Spleen (tissue), 11 donors: ENCODE measurements at regions not wholly inside any gene's neighbourhood (a gene's known extent, or its start where the extent isn't known, plus 50 kb on each side); places are given as distances from the start of the nearest gene placed in this dataset.

ENCODE experiments used
- DNase-seq: peaks from one replicate; pipeline ENCODE4 v3.0.0-alpha.2; 2020
- H3K27ac ChIP-seq, 8 donors: fragments of 200-600 bp; sonication (generic) in 7 of 8; 1 replicate in 4 of 8; 2 replicates in 4 of 8; pipeline versions ENCODE4 v1.5.0 to v1.8.0; 2016 to 2021; ENCODE audit warnings: inconsistent platforms in 4 of 8, mild to moderate bottlenecking in 4 of 8, moderate library complexity in 1 of 8
- H3K27me3 ChIP-seq, 7 donors: fragments of 200-600 bp; sonication (generic) in 6 of 7; replicated peaks in 1 of 7; 1 replicate in 4 of 7; 2 replicates in 3 of 7; pipeline versions ENCODE4 v1.5.0 to v1.8.0; 2016 to 2021; ENCODE audit warnings: inconsistent platforms in 3 of 7, mild to moderate bottlenecking in 1 of 7
- H3K36me3 ChIP-seq, 6 donors: fragments of 200-600 bp; sonication (generic) in 5 of 6; 1 replicate in 4 of 6; 2 replicates in 2 of 6; pipeline versions ENCODE4 v1.5.0 to v1.8.0; 2016 to 2021; ENCODE audit warnings: inconsistent platforms in 2 of 6
- H3K4me1 ChIP-seq, 6 donors: fragments of 200-600 bp; sonication (generic) in 5 of 6; 1 replicate in 3 of 6; 2 replicates in 3 of 6; pipeline versions ENCODE4 v1.5.0 to v1.8.0; 2016 to 2021; ENCODE audit warnings: inconsistent platforms in 3 of 6
- H3K4me3 ChIP-seq, 8 donors: fragments of 200-600 bp; sonication (generic) in 7 of 8; 1 replicate in 4 of 8; 2 replicates in 4 of 8; pipeline versions ENCODE4 v1.5.0 to v1.8.0; 2016 to 2021; ENCODE audit warnings: inconsistent platforms in 4 of 8, mild to moderate bottlenecking in 4 of 8, moderate library complexity in 2 of 8
- H3K9me3 ChIP-seq, 8 donors: fragments of 200-600 bp; sonication (generic) in 7 of 8; 1 replicate in 4 of 8; 2 replicates in 4 of 8; pipeline versions ENCODE4 v1.5.0 to v1.8.0; 2016 to 2021; ENCODE audit warnings: inconsistent platforms in 4 of 8
- POLR2A ChIP-seq, 3 donors: fragments of 450-650 bp; IDR thresholded peaks; one replicate each; pipeline ENCODE4 v1.5.1; 2017; ENCODE audit warnings: antibody characterized with exemption in 3 of 3, mild to moderate bottlenecking in 1 of 3
- POLR2AphosphoS5 ChIP-seq, 3 donors: sonication (generic); formaldehyde crosslinking; IDR thresholded peaks; one replicate each; pipeline ENCODE4 v1.5.1; 2017; ENCODE audit warnings: antibody characterized with exemption in 3 of 3
- WGBS, 5 donors: extraction: QIAGEN DNeasy Blood & Tissue Kit in 3 of 5; methylation state at CpG; one replicate each; pipeline versions ENCODE4 v1.1.5 to v1.1.7; 2013 to 2018; 5-methylcytosine and 5-hydroxymethylcytosine counted together
- intact Hi-C: fragments of 100-400 bp; cut with DNase I; formaldehyde crosslinking; loops from one replicate; pipeline ENCODE4 v1.15.0; 2023; ENCODE audit warnings: low total_unique reads
- TF ChIP-seq, protein P1 (sequence below), 11 experiments: fragments of 200-600 bp in 7 of 11; fragments of 450-650 bp in 4 of 11; sonication (generic) in 4 of 11; IDR thresholded peaks in 8 of 11; conservative IDR thresholded peaks in 3 of 11; 1 replicate in 7 of 11; 2 replicates in 4 of 11; pipeline versions ENCODE4 v1.4.0 to v1.8.0; 2016 to 2021; ENCODE audit warnings: antibody characterized with exemption in 11 of 11, inconsistent platforms in 4 of 11, mild to moderate bottlenecking in 1 of 11
- donor health status: healthy with polysubstance abuse.
- donor health status: DM: no; HTN: no; CAD: no; lungs with moderate emphysema.
- donor health status: DM: no; HTN: no; CAD: no.
- donor health status: Bipolar disorder and iron deficiency.
- donor health status: healthy.
- donor health status: DM: no; HTN: no; CAD: no.
- donor health status: DM: yes; HTN: yes; CAD: no.

DNA sequence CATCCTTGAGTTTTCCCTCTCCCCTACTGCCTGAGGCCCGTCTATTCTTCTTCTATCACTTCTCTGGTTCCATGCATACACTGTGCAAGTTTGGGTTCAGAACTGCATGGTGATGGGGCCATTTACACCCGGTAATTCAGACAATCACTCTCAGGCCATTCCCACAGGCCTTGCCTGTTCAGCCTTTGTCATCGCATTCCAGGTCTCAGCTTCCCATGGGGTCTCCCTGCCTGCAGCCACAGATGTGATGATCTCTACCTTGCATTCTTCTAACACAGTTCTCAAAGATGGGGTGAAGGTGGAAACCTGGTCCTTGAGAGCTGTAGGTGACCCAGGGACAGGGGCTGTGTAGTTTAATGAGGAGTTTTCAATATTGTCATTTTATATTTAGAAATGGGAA lies 209.2 kb upstream of the TOPAZ1 start:
- peaks cover 0 to 15% (median 0%) of the 10 kb centered on the region in 7 donors for H3K27me3 ChIP-seq
- no peaks in the 10 kb centered on the region for H3K36me3 ChIP-seq
- no peaks in the 10 kb centered on the region for H3K9me3 ChIP-seq
- TF ChIP-seq, protein P1, sequence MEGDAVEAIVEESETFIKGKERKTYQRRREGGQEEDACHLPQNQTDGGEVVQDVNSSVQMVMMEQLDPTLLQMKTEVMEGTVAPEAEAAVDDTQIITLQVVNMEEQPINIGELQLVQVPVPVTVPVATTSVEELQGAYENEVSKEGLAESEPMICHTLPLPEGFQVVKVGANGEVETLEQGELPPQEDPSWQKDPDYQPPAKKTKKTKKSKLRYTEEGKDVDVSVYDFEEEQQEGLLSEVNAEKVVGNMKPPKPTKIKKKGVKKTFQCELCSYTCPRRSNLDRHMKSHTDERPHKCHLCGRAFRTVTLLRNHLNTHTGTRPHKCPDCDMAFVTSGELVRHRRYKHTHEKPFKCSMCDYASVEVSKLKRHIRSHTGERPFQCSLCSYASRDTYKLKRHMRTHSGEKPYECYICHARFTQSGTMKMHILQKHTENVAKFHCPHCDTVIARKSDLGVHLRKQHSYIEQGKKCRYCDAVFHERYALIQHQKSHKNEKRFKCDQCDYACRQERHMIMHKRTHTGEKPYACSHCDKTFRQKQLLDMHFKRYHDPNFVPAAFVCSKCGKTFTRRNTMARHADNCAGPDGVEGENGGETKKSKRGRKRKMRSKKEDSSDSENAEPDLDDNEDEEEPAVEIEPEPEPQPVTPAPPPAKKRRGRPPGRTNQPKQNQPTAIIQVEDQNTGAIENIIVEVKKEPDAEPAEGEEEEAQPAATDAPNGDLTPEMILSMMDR (IDR thresholded peaks at IDR 0.05 in 8 of 11, conservative IDR thresholded peaks at IDR 0.05 in 3 of 11) = no peak
- TF ChIP-seq POLR2A (IDR thresholded peaks at IDR 0.05) (no peak), POLR2AphosphoS5 (IDR thresholded peaks at IDR 0.05) (no peak)
- DNase-seq = no peak
- intact Hi-C loops = no loop called here
- H3K4me3 ChIP-seq = no peak overlapping the region
- H3K27ac ChIP-seq = no peak overlapping the region
- 73 to 87% (median 83%) methylated on average over 3 of the region's 3 CpGs for WGBS, 5 donors
- no peaks in the 10 kb centered on the region for H3K4me1 ChIP-seq

DNA sequence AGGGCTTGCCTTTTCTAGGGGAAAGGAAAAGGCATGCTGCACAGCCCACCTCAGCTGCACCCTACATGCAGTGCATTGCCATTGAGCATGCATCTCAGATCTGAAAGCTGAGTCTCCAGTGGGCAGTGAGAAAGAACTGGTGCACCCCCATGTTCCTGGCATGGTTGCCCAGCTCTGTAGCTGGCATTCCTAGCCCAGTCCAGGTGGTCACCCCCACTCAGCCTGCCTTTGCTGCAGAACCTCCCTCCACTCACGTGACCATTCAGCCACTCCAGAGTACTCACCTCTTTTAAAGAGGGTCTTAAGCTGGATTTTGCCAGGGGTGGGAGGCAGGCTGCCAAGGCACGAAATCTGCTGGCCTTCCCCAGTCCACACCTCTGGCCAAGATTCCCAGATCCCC lies 208.6 kb upstream of the TOPAZ1 start:
- Histone ChIP-seq H3K36me3 (no peaks in the 10 kb centered on the region), H3K27me3 (peaks cover 0 to 8% (median 0%) of the 10 kb centered on the region in 7 donors), H3K9me3 (no peaks in the 10 kb centered on the region), H3K4me3 (no peak overlapping the region), H3K4me1 (no peaks in the 10 kb centered on the region), H3K27ac (no peak overlapping the region)
- 80 to 90% (median 81%) methylated on average over 2 of the region's 2 CpGs for WGBS, 5 donors
- TF ChIP-seq, protein P1 (IDR thresholded peaks at IDR 0.05 in 8 of 11, conservative IDR thresholded peaks at IDR 0.05 in 3 of 11) = no peak
- no peak for TF ChIP-seq POLR2A (IDR thresholded peaks at IDR 0.05)
- TF ChIP-seq POLR2AphosphoS5 (IDR thresholded peaks at IDR 0.05) = no peak
- intact Hi-C loops = no loop called here
- DNase-seq = no peak

DNA sequence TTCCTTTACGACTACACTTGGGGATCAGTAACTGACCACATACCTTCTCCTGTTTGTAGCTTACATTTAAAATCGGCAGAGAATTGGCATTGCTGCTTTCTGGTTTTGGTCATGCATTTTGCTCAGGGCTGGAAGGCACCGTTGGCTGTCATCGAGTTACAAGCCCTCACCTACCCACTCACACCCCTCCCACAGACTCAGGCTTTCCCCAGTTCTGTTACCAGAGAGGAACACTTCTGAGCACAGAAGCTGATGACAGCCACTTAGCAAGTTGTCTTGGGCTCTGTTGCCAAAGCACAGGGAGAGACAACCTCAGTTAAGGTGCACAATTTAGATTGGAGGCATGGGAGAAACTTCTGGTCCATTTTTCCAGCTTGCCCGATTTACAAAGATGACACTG lies 204.8 kb upstream of the TOPAZ1 start:
- Histone ChIP-seq H3K27ac (no peak overlapping the region), H3K4me1 (peaks cover 0 to 6% (median 0%) of the 10 kb centered on the region in 6 donors), H3K27me3 (peaks cover 0 to 4% (median 0%) of the 10 kb centered on the region in 7 donors), H3K4me3 (no peak overlapping the region), H3K36me3 (no peaks in the 10 kb centered on the region), H3K9me3 (no peaks in the 10 kb centered on the region)
- 69 to 92% (median 83%) methylated on average over 5 of the region's 5 CpGs for WGBS, 5 donors
- intact Hi-C loops = no loop called here
- TF ChIP-seq POLR2A (IDR thresholded peaks at IDR 0.05) (no peak), POLR2AphosphoS5 (IDR thresholded peaks at IDR 0.05) (no peak)
- TF ChIP-seq, protein P1 (IDR thresholded peaks at IDR 0.05 in 8 of 11, conservative IDR thresholded peaks at IDR 0.05 in 3 of 11) = no peak
- DNase-seq = no peak

DNA sequence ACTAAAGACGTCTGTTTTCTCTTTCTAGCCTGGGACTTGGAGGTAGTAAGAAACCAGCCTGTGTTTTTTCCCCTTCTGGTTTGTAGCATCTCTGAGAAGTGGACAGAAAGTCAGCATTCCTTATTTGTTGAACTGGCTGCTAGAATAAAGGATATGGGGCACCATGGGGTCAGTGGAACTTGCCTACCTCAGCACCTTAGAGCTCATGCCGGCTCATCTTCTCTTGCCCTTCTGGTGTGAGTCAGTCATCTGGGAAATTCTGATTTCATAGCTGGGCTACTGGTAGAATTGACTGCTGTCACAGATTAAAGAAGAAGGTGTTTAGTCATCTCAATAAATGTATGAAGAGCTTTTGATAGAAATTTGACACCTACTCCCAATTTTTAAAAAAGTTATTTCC lies 202.7 kb upstream of the TOPAZ1 start:
- H3K4me3 ChIP-seq = no peak overlapping the region
- no peaks in the 10 kb centered on the region for H3K36me3 ChIP-seq
- DNase-seq = no peak
- intact Hi-C loops = no loop called here
- peaks cover 0 to 6% (median 0%) of the 10 kb centered on the region in 6 donors for H3K4me1 ChIP-seq
- 73 to 86% (median 80%) methylated on average over 2 of the region's 2 CpGs for WGBS, 5 donors
- TF ChIP-seq, protein P1 (IDR thresholded peaks at IDR 0.05 in 8 of 11, conservative IDR thresholded peaks at IDR 0.05 in 3 of 11) = no peak
- no peak for TF ChIP-seq POLR2AphosphoS5 (IDR thresholded peaks at IDR 0.05)
- TF ChIP-seq POLR2A (IDR thresholded peaks at IDR 0.05) = no peak
- H3K27me3 ChIP-seq = peaks cover 0 to 4% (median 0%) of the 10 kb centered on the region in 7 donors
- no peak overlapping the region for H3K27ac ChIP-seq
- H3K9me3 ChIP-seq = no peaks in the 10 kb centered on the region
